Heart right ventricle (tissue), 16 donors: ENCODE measurements at regions not wholly inside any gene's neighbourhood (a gene's known extent, or its start where the extent isn't known, plus 50 kb on each side); places are given as distances from the start of the nearest gene placed in this dataset.

Source experiments
- ATAC-seq, 8 donors: fragments of 200-7000 bp; cut with Tn5 transposase; one replicate each; pipeline ENCODE4 v1.9.1; 2020; ENCODE audit warnings: mild to moderate bottlenecking in 8 of 8, moderate library complexity in 8 of 8, moderate number of reproducible peaks in 1 of 8
- DNase-seq, 2 donors: peaks; one replicate each; pipeline ENCODE4 v3.0.0-alpha.2; 2020
- H3K27ac ChIP-seq, 10 donors: fragments of 200-600 bp; sonication (generic) in 2 of 10; one replicate each; pipeline versions ENCODE4 v1.5.0 to v1.8.0; 2020 to 2022; ENCODE audit warnings: mild to moderate bottlenecking in 3 of 10
- H3K27me3 ChIP-seq, 7 donors: fragments of 200-600 bp; one replicate each; pipeline ENCODE4 v1.8.0; 2021 to 2022; ENCODE audit warnings: mild to moderate bottlenecking in 2 of 7
- H3K36me3 ChIP-seq, 9 donors: fragments of 200-600 bp; sonication (generic) in 1 of 9; one replicate each; pipeline versions ENCODE4 v1.5.0 to v1.8.0; 2020 to 2022; ENCODE audit warnings: mild to moderate bottlenecking in 2 of 9
- H3K4me1 ChIP-seq, 9 donors: fragments of 200-600 bp; sonication (generic) in 1 of 9; one replicate each; pipeline versions ENCODE4 v1.5.0 to v1.8.0; 2020 to 2022; ENCODE audit warnings: mild to moderate bottlenecking in 4 of 9
- H3K4me3 ChIP-seq, 10 donors: fragments of 200-600 bp; sonication (generic) in 2 of 10; one replicate each; pipeline versions ENCODE4 v1.5.0 to v1.8.0; 2020 to 2022; ENCODE audit warnings: mild to moderate bottlenecking in 7 of 10, moderate library complexity in 2 of 10
- H3K9me3 ChIP-seq, 11 donors: fragments of 200-600 bp in 10 of 11; sonication (generic) in 2 of 11; one replicate each; pipeline versions ENCODE4 v1.5.0 to v1.8.0; 2013 to 2022; ENCODE audit warnings: mild to moderate bottlenecking in 2 of 11, control low read depth in 1 of 11, moderate library complexity in 1 of 11
- WGBS, 2 donors: extraction: QIAGEN DNeasy Blood & Tissue Kit; methylation state at CpG; one replicate each; pipeline ENCODE4 v1.1.7; 2013; ENCODE audit warnings: inconsistent platforms in 1 of 2; 5-methylcytosine and 5-hydroxymethylcytosine counted together
- intact Hi-C, 10 donors: fragments of 100-400 bp; cut with DNase I; formaldehyde crosslinking; loops; one replicate each; pipeline versions ENCODE4 v1.11.1 to v1.14.2; 2022
- TF ChIP-seq, protein P1 (sequence below), 9 donors: fragments of 200-600 bp; sonication (generic) in 2 of 9; IDR thresholded peaks; one replicate each; pipeline versions ENCODE4 v1.5.0 to v1.8.0; 2021 to 2022; ENCODE audit warnings: antibody characterized with exemption in 9 of 9, mild to moderate bottlenecking in 5 of 9, moderate library complexity in 1 of 9
- donor health status: Arrhythmogenic right ventricular cardiomyopathy.
- donor health status: ischemic (EF 13 %, LVEDD 7.1; RV severe dilation, severe dysfunction).
- donor health status: healthy with polysubstance abuse.
- donor health status: DM: no; HTN: yes; CAD: no.
- donor health status: DM: no; HTN: no; CAD: no.
- donor health status: ischemic (EF 25% LVEDD 6.9; RV normal size, moderate dysfunction).
- donor health status: ischemic (EF 25% LVEDD 5.7; RV mildly dilated, moderate dysfunction).
- donor health status: healthy.
- donor health status: DM: yes; HTN: yes; CAD: no.
- donor health status: Ischemic cardiomyopathy.
- donor health status: ischemic (EF 35%, LVEDD 5.7; RV mildly dilated, moderate dysfunction).
- donor health status: nonischemic (EF 11% LVEDD 7.7; RV severe dilation, severe dysfunction).
- donor health status: DM: yes; HTN: yes; CAD: no.
- donor health status: PGD.
- donor health status: ischemic (EF 29% LVEDD 5.4; RV normal size, mild dysfunction).
- donor health status: nonischemic (EF 23%, LVEDD 6.1; RV moderate dilation, normal function).

DNA sequence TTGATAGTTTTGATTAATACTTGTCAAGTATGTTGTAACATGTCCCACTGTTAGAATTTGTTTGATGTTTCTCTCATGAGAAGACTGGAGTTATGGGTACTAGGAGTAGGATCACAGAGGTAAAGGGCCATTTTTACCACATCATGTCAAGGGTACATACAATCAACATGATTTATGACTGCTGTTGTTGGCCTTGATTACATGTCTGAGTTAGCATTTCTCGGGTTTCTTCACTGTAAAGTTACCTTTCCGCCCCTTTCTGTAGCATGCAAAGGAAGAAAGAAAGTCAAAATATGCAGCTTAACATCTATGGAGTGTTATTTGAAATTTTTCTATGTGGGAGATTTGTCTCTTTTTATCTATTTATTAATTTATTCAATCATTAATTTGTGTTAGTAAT, 1456.4 kb downstream of the SUCLG1 start:
- Histone ChIP-seq H3K27ac (no peak overlapping the region), H3K4me1 (no peaks in the 10 kb centered on the region), H3K9me3 (peaks cover 0 to 9% (median 0%) of the 10 kb centered on the region in 11 donors), H3K36me3 (no peaks in the 10 kb centered on the region), H3K27me3 (no peaks in the 10 kb centered on the region), H3K4me3 (no peak overlapping the region)
- intact Hi-C loops, result no loop called here
- ATAC-seq (no peak), DNase-seq (no peak)
- WGBS, 2 donors, result 92 to 98% methylated on average over 2 of the region's 2 CpGs
- TF ChIP-seq, protein P1, sequence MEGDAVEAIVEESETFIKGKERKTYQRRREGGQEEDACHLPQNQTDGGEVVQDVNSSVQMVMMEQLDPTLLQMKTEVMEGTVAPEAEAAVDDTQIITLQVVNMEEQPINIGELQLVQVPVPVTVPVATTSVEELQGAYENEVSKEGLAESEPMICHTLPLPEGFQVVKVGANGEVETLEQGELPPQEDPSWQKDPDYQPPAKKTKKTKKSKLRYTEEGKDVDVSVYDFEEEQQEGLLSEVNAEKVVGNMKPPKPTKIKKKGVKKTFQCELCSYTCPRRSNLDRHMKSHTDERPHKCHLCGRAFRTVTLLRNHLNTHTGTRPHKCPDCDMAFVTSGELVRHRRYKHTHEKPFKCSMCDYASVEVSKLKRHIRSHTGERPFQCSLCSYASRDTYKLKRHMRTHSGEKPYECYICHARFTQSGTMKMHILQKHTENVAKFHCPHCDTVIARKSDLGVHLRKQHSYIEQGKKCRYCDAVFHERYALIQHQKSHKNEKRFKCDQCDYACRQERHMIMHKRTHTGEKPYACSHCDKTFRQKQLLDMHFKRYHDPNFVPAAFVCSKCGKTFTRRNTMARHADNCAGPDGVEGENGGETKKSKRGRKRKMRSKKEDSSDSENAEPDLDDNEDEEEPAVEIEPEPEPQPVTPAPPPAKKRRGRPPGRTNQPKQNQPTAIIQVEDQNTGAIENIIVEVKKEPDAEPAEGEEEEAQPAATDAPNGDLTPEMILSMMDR (IDR thresholded peaks at IDR 0.05), result no peak

DNA sequence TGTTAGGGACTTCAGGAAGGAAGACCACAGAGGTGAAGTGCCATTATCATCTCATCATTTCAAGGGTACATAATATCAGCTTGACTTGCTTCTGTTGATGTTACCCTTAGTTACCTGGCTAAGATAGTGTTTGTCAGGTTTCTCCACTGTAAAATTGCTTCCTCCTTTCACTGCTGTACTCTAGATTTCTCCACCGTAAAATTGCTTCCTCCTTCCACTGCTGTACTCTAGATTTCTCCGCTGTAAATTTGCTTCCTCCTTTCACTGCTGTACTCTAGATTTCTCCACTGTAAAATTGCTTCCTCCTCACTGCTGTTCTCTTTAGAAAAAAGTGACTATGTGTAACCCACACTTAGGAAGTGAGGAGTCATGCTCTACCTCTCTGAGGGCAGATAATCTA, 1460.3 kb downstream of the SUCLG1 start:
- 63 to 69% methylated on average over 2 of the region's 2 CpGs for WGBS, 2 donors
- Histone ChIP-seq H3K36me3 (no peaks in the 10 kb centered on the region), H3K27ac (no peak overlapping the region), H3K4me1 (no peaks in the 10 kb centered on the region), H3K4me3 (no peak overlapping the region), H3K27me3 (no peaks in the 10 kb centered on the region), H3K9me3 (no peaks in the 10 kb centered on the region)
- TF ChIP-seq, protein P1 (IDR thresholded peaks at IDR 0.05), result no peak
- intact Hi-C loops, result no loop called here
- no peak for DNase-seq
- no peak for ATAC-seq

DNA sequence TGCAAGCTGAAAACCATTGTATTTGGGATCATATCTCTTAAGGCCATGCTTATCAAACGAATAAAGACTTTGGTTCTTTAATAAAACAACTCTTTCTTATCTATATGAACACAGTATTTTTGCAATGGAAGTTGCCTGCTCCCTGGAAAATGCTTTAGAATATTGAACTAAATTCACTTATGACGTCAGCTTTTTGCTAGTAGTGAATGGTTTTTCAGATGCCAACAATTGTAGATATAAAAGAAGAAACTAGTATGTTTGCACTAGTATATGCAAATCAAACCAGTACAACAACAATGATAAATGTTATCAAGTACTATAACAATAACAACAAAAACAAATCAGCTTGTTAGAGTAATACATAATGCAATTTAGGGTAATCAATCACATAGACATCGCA, 1462.9 kb downstream of the SUCLG1 start:
- no peaks in the 10 kb centered on the region for H3K9me3 ChIP-seq
- no peak for DNase-seq
- no peaks in the 10 kb centered on the region for H3K4me1 ChIP-seq
- H3K27me3 ChIP-seq, result no peaks in the 10 kb centered on the region
- TF ChIP-seq, protein P1 (IDR thresholded peaks at IDR 0.05), result no peak
- no peak for ATAC-seq
- intact Hi-C loops, result no loop called here
- H3K27ac ChIP-seq, result no peak overlapping the region
- H3K36me3 ChIP-seq, result no peaks in the 10 kb centered on the region
- WGBS, 2 donors, result 68 to 77% methylated on average over 3 of the region's 3 CpGs
- H3K4me3 ChIP-seq, result no peak overlapping the region

DNA sequence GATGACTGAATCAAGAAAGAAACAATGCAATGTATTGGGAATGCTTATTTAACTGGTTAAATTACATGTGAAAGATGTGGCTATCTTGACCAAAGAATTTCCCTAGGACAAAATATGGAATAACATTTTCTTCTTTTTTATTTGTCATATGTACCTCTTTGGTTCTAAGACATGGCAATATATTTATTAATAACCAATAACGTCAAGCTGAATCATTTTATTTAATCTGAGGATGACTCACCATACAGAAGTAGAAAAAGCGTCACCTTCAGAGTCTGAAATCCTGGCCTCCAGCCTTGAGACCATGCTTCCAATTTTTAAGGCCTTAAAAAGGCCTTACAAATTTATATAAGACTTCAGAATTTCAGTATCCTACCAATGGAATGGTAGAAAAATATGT, 1464.9 kb downstream of the SUCLG1 start:
- H3K9me3 ChIP-seq, result no peaks in the 10 kb centered on the region
- no peaks in the 10 kb centered on the region for H3K4me1 ChIP-seq
- DNase-seq (no peak), ATAC-seq (no peak)
- intact Hi-C loops, result no loop called here
- H3K27ac ChIP-seq, result no peak overlapping the region
- no peaks in the 10 kb centered on the region for H3K27me3 ChIP-seq
- TF ChIP-seq, protein P1 (IDR thresholded peaks at IDR 0.05), result no peak
- H3K36me3 ChIP-seq, result no peaks in the 10 kb centered on the region
- H3K4me3 ChIP-seq, result no peak overlapping the region
- WGBS, 2 donors, result 77 to 93% methylated on average over 2 of the region's 2 CpGs

DNA sequence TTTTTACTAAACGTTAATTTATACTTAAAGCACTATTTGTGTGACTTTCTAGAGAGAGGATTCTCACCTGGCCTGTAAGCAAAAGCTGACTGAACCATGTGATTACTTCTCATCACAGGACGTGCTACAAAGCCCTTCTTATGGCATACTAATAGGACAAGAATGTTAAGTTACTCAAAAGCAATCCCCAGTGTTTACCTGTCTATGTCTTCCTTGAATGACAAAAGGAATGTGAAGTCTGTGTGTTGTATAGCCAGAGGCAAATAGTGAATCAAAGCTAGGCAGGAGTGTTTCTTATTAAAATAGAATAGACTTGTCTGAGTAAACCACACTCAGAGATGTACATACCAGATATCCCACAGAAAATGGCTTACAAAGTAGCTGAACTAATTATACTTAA, 1465.5 kb downstream of the SUCLG1 start:
- H3K36me3 ChIP-seq, result no peaks in the 10 kb centered on the region
- WGBS, 2 donors, result 78 to 82% methylated on average over 2 of the region's 2 CpGs
- DNase-seq (no peak), ATAC-seq (no peak)
- intact Hi-C loops, result no loop called here
- no peak overlapping the region for H3K4me3 ChIP-seq
- no peak overlapping the region for H3K27ac ChIP-seq
- no peaks in the 10 kb centered on the region for H3K4me1 ChIP-seq
- TF ChIP-seq, protein P1 (IDR thresholded peaks at IDR 0.05), result no peak
- H3K27me3 ChIP-seq, result no peaks in the 10 kb centered on the region
- no peaks in the 10 kb centered on the region for H3K9me3 ChIP-seq
